ENCODE measurements at regions not wholly inside any gene's neighbourhood (a gene's known extent, or its start where the extent isn't known, plus 50 kb on each side); places are given as distances from the start of the nearest gene placed in this dataset.

- no peak for TF ChIP-seq CTCF (IDR thresholded peaks at IDR 0.05; ENCODE audit: borderline replicate concordance, insufficient read depth, low read depth, low read length)
- H3K4me3 ChIP-seq (ENCODE audit: low read depth, low read length), result no peak overlapping the region
Measured at GRCh38 chr13:111652676-111653075, 332.2 kb downstream of the TEX29 start.

- H3K4me3 ChIP-seq (ENCODE audit: low read depth, low read length), result no peak overlapping the region
- TF ChIP-seq CTCF (IDR thresholded peaks at IDR 0.05; ENCODE audit: borderline replicate concordance, insufficient read depth, low read depth, low read length), result no peak
Measured at GRCh38 chr13:111654531-111654930, 334.1 kb downstream of the TEX29 start.

GRCh38 chr13:111656439-111656838 is 336.0 kb downstream of the TEX29 start:
- H3K4me3 ChIP-seq (ENCODE audit: low read depth, low read length), result no peak overlapping the region
- no peak for TF ChIP-seq CTCF (IDR thresholded peaks at IDR 0.05; ENCODE audit: borderline replicate concordance, insufficient read depth, low read depth, low read length)

GRCh38 chr13:111657013-111657412 is 336.6 kb downstream of the TEX29 start:
- no peak for TF ChIP-seq CTCF (IDR thresholded peaks at IDR 0.05; ENCODE audit: borderline replicate concordance, insufficient read depth, low read depth, low read length)
- H3K4me3 ChIP-seq (ENCODE audit: low read depth, low read length), result no peak overlapping the region

- H3K4me3 ChIP-seq (ENCODE audit: low read depth, low read length), result no peak overlapping the region
- no peak for TF ChIP-seq CTCF (IDR thresholded peaks at IDR 0.05; ENCODE audit: borderline replicate concordance, insufficient read depth, low read depth, low read length)
Measured at GRCh38 chr13:111658145-111659100, 338.0 kb downstream of the TEX29 start.

GRCh38 chr13:111659219-111659775 is 338.9 kb downstream of the TEX29 start:
- H3K4me3 ChIP-seq (ENCODE audit: low read depth, low read length), result no peak overlapping the region
- no peak for TF ChIP-seq CTCF (IDR thresholded peaks at IDR 0.05; ENCODE audit: borderline replicate concordance, insufficient read depth, low read depth, low read length)

- H3K4me3 ChIP-seq (ENCODE audit: low read depth, low read length), result no peak overlapping the region
- TF ChIP-seq CTCF (IDR thresholded peaks at IDR 0.05; ENCODE audit: borderline replicate concordance, insufficient read depth, low read depth, low read length), result no peak
Measured at GRCh38 chr13:111659842-111660241, 339.4 kb downstream of the TEX29 start.
